ENCODE measurements at regions not wholly inside any gene's neighbourhood (a gene's known extent, or its start where the extent isn't known, plus 50 kb on each side); places are given as distances from the start of the nearest gene placed in this dataset.

- TF ChIP-seq ZBTB7A (IDR thresholded peaks at IDR 0.05; ENCODE audit: low read depth) (no peak), CREB1 (IDR thresholded peaks at IDR 0.05; ENCODE audit: low read depth) (no peak), YY1 (IDR thresholded peaks at IDR 0.05; ENCODE audit: low read depth) (no peak), EGR1 (IDR thresholded peaks at IDR 0.05) (no peak), TEAD4 (IDR thresholded peaks at IDR 0.05) (no peak), USF1 (IDR thresholded peaks at IDR 0.05) (no peak), RAD21 (IDR thresholded peaks at IDR 0.05; ENCODE audit: low read depth) (no peak), FOXM1 (IDR thresholded peaks at IDR 0.05; ENCODE audit: borderline replicate concordance, low read depth) (no peak), TCF12 (IDR thresholded peaks at IDR 0.05; ENCODE audit: low read depth) (no peak), CEBPB (IDR thresholded peaks at IDR 0.05) (no peak), NFIC (IDR thresholded peaks at IDR 0.05) (no peak), REST (IDR thresholded peaks at IDR 0.05; ENCODE audit: low read depth) (no peak), EP300 (IDR thresholded peaks at IDR 0.05; ENCODE audit: borderline replicate concordance) (no peak), TAF1 (IDR thresholded peaks at IDR 0.05; ENCODE audit: low read depth) (no peak), MAX (IDR thresholded peaks at IDR 0.05) (no peak)
Observed at GRCh38 chr14:26655128-26655527, 57.3 kb upstream of the NOVA1 start.

DNA sequence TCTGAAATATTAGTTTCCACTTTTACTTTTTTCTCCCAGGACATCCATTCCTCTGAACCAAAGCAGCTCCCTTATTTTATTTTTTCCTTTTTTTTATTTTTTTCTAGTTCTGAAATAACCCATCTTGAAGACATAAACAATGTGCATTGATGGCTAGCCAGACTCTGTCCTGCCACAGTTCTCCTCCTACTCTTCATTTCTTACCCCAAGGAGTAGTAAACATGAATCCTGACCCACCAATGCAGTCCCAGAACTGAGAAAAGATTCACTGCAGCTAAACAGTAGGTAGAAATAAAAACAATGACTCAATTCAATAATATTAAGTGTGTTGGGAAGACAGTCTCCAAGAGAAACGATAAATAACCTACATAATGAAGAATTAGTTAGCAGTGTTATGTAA is 65.7 kb upstream of the NOVA1 start:
- TF ChIP-seq RAD21 (IDR thresholded peaks at IDR 0.05; ENCODE audit: low read depth), result no peak

- TF ChIP-seq EGR1 (IDR thresholded peaks at IDR 0.05), result no peak
- no peak for TF ChIP-seq CEBPB (IDR thresholded peaks at IDR 0.05)
- TF ChIP-seq ZBTB7A (IDR thresholded peaks at IDR 0.05; ENCODE audit: low read depth), result no peak
- no peak for TF ChIP-seq MAX (IDR thresholded peaks at IDR 0.05)
Observed at GRCh38 chr14:26685401-26685800, 87.6 kb upstream of the NOVA1 start.

DNA sequence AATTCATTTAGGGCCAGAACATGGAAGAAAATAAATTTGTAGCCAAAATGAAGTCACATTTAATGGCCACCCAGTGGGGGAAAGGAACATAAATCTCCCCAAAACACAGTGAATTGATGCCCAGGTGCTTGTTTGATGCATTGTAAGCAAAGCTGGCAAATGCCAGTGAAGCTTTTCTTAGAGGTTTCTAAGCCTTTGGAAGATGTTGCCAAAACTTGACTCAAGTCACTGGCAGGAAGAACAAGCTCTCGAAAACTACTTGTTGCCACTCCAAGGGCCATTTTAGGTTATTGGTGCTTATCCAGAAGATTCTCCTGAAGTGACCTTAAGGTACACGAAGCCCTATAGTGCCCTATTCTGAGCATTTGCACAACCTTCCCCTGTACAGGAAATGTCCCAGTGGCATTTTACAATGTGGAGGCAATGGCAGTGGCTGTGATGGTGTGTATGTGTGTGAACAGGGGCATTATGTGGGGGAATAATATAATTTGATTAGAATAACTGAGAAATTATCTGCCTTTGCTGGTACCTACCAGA is 89.5 kb upstream of the NOVA1 start:
- no peak for TF ChIP-seq TEAD4 (IDR thresholded peaks at IDR 0.05)
- no peak for TF ChIP-seq TCF12 (IDR thresholded peaks at IDR 0.05; ENCODE audit: low read depth)
- no peak for TF ChIP-seq EGR1 (IDR thresholded peaks at IDR 0.05)
- no peak for TF ChIP-seq YY1 (IDR thresholded peaks at IDR 0.05; ENCODE audit: low read depth)
- TF ChIP-seq FOXM1 (IDR thresholded peaks at IDR 0.05; ENCODE audit: borderline replicate concordance, low read depth), result no peak
- no peak for TF ChIP-seq CREB1 (IDR thresholded peaks at IDR 0.05; ENCODE audit: low read depth)
- TF ChIP-seq USF1 (IDR thresholded peaks at IDR 0.05), result no peak
- TF ChIP-seq RAD21 (IDR thresholded peaks at IDR 0.05; ENCODE audit: low read depth), result no peak
- no peak for TF ChIP-seq CEBPB (IDR thresholded peaks at IDR 0.05)
- no peak for TF ChIP-seq MAX (IDR thresholded peaks at IDR 0.05)
- no peak for TF ChIP-seq ZBTB7A (IDR thresholded peaks at IDR 0.05; ENCODE audit: low read depth)
- TF ChIP-seq REST (IDR thresholded peaks at IDR 0.05; ENCODE audit: low read depth), result no peak
- TF ChIP-seq TAF1 (IDR thresholded peaks at IDR 0.05; ENCODE audit: low read depth), result no peak
- TF ChIP-seq EP300 (IDR thresholded peaks at IDR 0.05; ENCODE audit: borderline replicate concordance), result no peak
- TF ChIP-seq NFIC (IDR thresholded peaks at IDR 0.05), result no peak

GRCh38 chr14:26694521-26694920 is 96.7 kb upstream of the NOVA1 start:
- TF ChIP-seq REST (IDR thresholded peaks at IDR 0.05; ENCODE audit: low read depth) (no peak), CREB1 (IDR thresholded peaks at IDR 0.05; ENCODE audit: low read depth) (no peak), EP300 (IDR thresholded peaks at IDR 0.05; ENCODE audit: borderline replicate concordance) (no peak), TCF12 (IDR thresholded peaks at IDR 0.05; ENCODE audit: low read depth) (no peak), USF1 (IDR thresholded peaks at IDR 0.05) (no peak), TEAD4 (IDR thresholded peaks at IDR 0.05) (no peak), MAX (IDR thresholded peaks at IDR 0.05) (no peak), EGR1 (IDR thresholded peaks at IDR 0.05) (no peak), FOXM1 (IDR thresholded peaks at IDR 0.05; ENCODE audit: borderline replicate concordance, low read depth) (no peak), NFIC (IDR thresholded peaks at IDR 0.05) (no peak), ZBTB7A (IDR thresholded peaks at IDR 0.05; ENCODE audit: low read depth) (no peak), TAF1 (IDR thresholded peaks at IDR 0.05; ENCODE audit: low read depth) (no peak), CEBPB (IDR thresholded peaks at IDR 0.05) (no peak), RAD21 (IDR thresholded peaks at IDR 0.05; ENCODE audit: low read depth) (no peak), YY1 (IDR thresholded peaks at IDR 0.05; ENCODE audit: low read depth) (no peak)
